ENCODE measurements at regions not wholly inside any gene's neighbourhood (a gene's known extent, or its start where the extent isn't known, plus 50 kb on each side); places are given as distances from the start of the nearest gene placed in this dataset.

GRCh38 chr18:6679201-6679600, 50.3 kb upstream of the ARHGAP28 start:
- 70 to 81% methylated on average over 4 of the region's 4 CpGs for WGBS, 2 experiments (ENCODE audit: insufficient coverage in 1 of 2, insufficient read length in 1 of 2)
- Mint-ChIP-seq H3K9me3 (peaks cover 2% of the 10 kb centered on the region), H3K4me1 (peaks cover 6% of the 10 kb centered on the region), H3K27me3 (ENCODE audit: insufficient read depth) (no peaks in the 10 kb centered on the region), H3K36me3 (ENCODE audit: low read depth) (no peaks in the 10 kb centered on the region), H3K4me3 (no peak overlapping the region), H3K27ac (no peak overlapping the region)
- Histone ChIP-seq H3K27me3 (ENCODE audit: control insufficient read depth, insufficient read depth, low read length, poor library complexity, severe bottlenecking) (no peaks in the 10 kb centered on the region), H3K27ac (ENCODE audit: low read depth, low read length) (no peak overlapping the region), H3K36me3 (ENCODE audit: control insufficient read depth, insufficient read depth, low read length) (no peaks in the 10 kb centered on the region), H3K9ac (ENCODE audit: extremely low read depth, low read length, poor library complexity, severe bottlenecking) (no peak overlapping the region), H3K4me3 (ENCODE audit: low read length) (no peak overlapping the region), H3K4me1 (ENCODE audit: control insufficient read depth, insufficient read depth, low read length) (no peaks in the 10 kb centered on the region), H3K9me3 (ENCODE audit: control insufficient read depth, low read length) (peaks cover 3% of the 10 kb centered on the region)
- TF ChIP-seq, protein P1, sequence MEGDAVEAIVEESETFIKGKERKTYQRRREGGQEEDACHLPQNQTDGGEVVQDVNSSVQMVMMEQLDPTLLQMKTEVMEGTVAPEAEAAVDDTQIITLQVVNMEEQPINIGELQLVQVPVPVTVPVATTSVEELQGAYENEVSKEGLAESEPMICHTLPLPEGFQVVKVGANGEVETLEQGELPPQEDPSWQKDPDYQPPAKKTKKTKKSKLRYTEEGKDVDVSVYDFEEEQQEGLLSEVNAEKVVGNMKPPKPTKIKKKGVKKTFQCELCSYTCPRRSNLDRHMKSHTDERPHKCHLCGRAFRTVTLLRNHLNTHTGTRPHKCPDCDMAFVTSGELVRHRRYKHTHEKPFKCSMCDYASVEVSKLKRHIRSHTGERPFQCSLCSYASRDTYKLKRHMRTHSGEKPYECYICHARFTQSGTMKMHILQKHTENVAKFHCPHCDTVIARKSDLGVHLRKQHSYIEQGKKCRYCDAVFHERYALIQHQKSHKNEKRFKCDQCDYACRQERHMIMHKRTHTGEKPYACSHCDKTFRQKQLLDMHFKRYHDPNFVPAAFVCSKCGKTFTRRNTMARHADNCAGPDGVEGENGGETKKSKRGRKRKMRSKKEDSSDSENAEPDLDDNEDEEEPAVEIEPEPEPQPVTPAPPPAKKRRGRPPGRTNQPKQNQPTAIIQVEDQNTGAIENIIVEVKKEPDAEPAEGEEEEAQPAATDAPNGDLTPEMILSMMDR (conservative IDR thresholded peaks at IDR 0.05) = no peak
- DNase-seq = no peak
